ENCODE measurements at regions not wholly inside any gene's neighbourhood (a gene's known extent, or its start where the extent isn't known, plus 50 kb on each side); places are given as distances from the start of the nearest gene placed in this dataset.

DNA sequence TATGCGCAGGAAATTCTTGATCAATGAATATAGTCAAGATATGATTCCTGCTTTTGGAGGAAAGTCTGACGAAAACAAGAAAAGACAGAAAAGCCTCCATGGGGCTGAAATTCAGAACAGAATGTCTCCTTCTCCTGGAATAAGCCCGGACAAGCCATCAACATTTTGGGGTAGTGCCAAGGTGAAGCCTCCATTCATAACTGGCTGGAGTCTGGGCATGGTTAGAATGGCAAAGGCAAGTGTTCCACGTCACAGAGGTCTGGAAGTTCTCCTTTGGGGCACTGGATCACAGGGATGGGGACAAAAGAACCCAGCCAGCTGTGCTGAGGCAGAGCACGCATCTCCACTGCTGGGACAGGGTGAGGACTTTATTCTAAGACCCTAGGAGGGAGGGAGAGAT is 505.7 kb downstream of the CMPK2 start:
- DNase-seq, result no peak

DNA sequence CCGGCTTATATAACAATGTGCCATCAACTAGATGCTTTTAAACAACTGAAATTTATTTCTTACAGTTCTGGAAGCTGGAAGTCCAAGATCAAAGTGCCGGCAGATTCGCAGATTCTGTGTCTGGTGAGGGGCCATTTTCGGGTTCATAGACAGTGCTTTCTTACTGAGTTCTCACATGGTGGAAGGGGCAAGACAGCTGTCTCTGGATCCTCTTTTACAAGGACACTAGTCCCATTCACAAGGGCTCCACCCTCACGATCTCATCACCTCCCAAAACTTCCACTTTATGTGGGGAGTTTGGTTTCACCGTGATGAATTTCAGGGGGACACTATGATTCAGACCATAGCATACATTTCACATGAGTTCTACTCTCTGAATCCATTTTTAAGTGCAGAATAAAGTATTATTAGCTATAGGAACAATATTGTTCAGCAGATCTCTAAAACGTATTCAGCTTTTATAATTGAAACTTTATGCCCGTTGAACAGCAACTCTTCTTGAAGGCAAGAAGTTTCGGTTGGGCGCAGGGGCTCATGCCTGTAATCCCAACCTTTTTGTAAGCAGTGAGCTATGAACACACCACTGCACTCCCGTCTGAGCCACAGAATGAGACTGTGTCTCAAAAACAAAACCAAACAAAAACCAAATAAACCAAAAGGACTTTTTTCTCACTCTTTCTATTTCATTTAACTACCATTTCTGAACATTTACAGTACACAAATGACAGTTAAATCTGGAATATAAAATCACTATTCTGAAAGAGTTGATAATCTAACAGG is 502.8 kb downstream of the CMPK2 start:
- DNase-seq, result no peak

DNA sequence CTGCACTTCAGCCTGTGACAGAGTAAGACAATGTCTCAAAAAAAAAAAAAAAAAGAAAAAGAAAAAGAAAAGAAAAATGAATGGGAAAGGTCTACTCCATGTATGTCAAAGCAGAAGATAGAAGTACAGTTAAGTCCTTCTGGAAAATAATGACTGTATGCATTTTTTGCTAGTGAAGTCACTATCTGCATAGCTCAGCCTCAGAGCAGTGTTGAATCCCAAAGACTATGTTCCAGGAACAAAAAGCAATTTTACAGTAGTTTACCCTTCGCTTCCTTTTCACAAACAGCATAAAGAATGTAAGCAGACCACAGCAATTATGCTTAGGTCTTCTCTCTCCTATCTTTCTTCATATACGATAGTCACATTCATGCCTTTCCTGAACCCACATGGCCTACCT is 497.4 kb downstream of the CMPK2 start:
- no peak for DNase-seq

DNA sequence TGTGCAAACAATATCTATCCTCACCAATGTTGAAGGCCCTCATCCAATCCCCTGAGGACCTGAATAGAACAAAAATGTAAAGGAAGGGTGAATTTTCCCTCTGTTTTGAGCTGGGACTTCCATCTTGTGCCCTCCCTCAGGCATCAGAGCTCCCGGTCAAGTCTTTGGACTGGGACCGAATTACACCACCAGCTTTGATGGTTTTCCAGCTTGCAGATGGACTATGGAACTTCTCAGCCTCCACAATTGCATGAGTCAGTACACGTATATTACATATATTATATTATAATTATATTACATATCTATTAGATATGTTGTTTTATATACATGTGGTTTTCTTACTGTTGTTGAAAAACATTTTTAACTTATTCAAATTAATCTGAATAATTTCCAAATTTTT is 496.4 kb downstream of the CMPK2 start:
- DNase-seq, result no peak

DNA sequence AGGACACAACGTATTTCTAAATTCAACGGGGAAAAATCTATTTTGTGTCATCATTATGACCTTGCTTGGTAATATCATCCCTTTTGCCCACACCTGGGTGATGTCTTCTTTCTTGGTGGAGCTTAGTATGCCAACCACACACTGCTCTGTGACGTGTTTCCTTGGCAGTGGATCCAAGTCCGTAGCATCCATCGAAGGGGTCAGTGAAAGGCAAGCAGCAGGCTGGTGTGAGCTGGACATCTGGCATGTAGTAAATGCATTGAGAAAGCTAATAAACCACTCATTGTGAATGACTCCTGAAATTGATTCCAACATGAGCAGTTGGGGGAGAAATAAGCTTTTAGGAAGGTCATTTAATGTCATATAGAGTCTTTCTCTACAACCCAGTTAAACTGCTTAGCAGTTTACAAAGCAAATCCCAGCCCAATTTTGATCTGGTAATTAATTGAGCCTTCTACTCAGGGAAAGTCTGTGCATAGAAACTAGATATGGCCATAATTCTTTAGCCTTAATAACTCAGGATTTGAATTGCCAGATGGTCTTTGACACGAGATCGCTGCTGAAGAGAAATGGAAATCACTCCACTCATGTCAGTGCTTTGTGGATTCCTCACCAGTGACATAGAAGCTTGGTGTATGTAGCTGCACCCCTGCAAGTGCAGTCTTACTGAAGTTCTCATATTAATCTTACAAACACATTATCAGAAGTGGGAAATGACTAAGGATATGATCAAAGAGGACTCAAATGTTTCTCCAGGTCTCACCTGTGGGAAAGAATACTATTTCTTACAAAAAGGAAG is 494.8 kb downstream of the CMPK2 start:
- DNase-seq, result no peak

DNA sequence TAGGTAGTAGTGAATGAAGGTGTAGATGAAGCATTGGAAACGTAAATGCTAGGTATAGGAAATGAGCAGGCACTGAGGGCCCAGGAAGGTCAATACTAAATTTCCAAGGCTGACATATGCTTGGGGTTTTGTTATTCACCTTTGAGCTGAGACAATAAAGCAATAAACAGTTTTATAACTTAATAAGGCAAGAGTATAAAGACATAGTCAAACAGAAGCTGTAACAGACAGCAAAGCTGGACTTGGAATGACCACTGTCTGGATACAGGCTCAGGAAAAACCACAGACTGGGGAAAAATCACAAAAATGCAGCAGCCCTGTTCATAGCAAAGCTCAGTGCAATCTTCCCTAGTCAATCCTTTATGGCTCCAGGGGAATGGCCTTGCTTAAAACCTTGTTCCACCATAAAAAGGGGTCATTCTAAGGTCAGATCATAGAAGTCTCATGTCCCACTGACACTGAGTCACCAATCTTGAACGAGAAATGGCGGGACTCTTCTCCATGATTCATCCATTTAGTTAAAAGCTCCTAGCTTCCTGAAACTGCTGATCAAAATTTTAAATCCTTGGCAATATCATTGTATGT is 493.3 kb downstream of the CMPK2 start:
- DNase-seq, result no peak

DNA sequence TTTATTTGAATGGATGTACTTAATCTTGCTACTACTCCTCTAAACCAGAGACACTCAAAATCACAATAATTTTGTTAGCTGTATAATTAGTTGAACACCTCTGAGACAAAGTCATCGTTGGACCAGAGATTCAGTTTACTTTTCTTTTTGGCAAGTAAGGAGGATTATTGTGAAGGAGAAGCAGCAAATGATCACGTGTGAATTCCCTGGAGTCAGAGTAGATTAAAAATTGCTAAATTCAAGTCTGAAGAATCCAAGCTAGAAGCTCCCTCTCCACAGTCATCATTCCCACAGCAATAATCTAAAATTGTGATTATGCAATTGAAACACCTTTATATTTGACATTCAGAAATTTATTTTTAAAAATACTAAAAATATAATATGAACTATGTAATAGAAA is 484.4 kb downstream of the CMPK2 start:
- DNase-seq, result no peak

DNA sequence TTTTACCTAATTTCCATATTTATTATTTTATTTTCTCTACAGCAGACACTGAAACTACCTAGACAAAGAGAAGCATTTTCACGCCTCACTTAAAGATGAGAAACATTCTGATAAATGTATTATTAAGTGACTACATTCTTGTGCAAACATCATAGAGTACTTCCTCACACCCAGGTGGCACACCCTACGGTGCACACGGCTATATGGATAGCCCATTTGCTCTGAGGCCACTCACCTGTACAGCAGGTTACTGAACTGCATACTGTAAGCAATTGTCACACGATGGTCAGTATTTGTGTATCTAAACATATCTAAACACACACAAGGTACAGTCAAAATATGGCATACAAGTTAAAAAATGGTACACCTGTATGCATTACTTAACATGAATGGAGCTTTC is 481.4 kb downstream of the CMPK2 start:
- no peak for DNase-seq

DNA sequence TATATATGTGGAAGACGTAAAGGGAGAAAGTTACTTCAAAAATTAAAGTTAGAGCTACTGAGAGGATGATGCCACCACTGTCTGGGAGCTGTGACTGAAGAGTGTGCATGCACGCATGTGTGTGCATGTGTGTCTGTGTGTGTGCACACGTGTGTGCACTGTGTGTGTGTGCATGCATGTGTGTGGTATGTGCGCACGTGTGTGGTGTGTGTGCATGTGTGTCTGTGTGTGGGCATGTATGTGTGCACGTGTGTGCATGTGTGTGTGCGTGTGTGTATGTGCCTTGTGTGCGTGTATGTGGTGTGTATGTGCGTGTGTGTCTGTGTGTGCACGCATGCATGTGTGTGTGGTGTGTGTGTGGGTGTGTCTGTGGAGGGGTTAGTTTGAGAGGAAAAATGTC is 473.4 kb downstream of the CMPK2 start:
- no peak for DNase-seq

DNA sequence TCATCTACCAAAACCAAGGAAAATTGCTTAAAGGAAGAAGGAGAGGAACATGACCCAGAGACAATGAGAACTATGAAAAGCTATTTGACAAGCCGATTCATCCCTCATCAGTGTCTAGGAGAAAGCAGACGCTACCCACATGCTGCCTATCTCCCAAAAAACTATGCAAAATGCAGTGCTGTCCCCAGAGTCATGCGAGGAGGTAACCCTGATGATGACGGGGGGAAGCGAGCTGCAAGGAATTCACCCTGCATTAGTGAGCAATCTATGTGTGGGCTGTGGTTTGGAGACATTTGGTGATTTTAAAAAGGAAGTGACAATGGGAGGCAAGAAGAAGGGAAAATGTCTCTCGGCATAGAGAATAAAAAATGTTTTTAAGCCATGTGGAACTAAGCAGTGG is 472.7 kb downstream of the CMPK2 start:
- DNase-seq, result no peak

DNA sequence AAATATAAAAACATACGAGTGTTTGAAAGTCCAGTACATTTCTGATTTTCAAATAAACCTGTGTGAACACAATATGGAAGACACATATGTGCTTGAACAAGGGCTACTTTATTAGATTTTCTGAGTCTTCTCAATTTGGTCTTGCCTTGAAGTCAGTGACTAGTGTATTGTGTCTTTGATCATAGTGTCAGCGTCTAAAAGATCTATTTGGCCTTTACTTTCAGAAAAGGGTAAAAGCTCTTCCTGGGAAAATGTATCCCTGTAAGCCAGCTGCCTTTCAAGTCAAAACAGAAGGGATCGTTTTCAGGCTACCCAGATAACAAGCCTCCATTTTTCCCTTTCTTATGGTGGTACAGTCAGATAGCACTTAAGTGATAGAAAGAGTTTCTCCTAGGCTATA is 471.9 kb downstream of the CMPK2 start:
- no peak for DNase-seq

DNA sequence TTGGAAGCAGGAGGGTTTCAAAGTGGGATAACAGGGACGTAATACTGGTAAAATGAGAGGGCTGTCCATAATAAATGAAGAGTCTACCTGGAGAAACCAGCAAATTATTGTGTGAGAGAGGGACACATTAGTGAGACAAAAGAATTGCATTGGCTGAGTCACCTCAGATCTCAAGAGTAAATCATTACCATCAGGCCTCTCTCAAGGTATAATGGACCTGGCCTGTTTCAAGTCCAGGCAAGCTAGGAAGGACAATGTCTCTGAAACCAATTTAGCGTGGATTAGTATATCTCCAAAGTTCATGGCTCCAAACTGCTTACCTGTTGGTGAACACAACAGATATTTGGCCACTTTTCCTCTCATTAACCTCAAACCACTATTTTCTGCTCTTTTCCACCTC is 471.4 kb downstream of the CMPK2 start:
- no peak for DNase-seq

DNA sequence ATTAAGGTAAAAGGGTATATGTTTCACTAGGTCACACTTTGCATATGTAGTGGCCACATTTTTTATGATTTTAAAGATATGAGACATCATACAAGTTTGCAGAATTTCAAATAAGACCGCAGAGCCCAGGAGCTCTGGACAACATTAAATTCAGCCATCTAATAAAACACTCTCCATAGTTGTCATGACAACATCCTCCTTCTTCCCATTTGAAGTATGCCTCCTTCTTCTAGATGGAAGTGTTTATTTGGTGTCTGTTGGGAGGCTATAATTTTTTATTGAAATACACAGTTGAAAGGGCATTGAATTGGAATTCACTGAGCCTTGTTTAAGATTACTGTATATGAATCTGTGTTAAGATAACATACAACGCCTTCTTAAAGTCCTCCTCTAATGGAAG is 467.3 kb downstream of the CMPK2 start:
- no peak for DNase-seq

DNA sequence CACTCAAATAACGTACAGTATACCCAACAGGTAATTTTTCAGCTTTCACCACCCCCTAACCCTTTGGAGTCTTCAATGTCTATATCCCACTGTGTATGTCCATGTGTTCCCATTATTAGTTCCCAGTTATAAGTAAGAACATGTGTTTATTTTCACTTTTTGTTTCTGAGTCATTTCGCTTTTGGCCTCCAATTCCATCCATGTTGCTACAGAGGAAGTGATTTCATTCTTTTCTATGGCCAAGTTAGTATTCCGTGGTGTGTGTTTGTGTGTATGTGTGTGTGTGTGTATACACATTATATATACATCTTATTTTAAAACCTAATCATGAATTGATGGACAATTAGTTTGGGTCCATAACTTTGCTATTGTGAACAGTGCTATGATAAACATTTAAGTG is 464.4 kb downstream of the CMPK2 start:
- DNase-seq, result no peak

DNA sequence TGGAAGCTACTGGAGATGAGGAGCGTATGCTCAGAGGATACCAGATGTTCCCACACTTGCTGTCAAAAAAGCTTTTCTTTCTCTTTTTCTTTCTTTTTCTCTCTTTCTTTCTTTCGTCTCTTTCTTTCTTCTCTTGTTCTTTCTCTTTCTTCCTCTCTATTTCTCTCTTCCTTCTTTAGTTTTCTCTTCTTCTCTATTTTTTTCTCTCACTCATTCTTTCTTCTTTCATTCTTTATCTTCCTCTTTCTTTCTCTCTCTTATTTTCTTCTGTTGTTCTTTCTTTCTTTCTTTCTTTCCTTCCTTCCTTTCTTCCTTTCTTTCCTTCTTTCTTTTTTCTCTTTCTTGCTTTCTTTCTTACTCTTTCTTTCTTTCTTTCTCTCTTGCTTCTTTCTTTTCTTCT is 457.6 kb downstream of the CMPK2 start:
- no peak for DNase-seq

DNA sequence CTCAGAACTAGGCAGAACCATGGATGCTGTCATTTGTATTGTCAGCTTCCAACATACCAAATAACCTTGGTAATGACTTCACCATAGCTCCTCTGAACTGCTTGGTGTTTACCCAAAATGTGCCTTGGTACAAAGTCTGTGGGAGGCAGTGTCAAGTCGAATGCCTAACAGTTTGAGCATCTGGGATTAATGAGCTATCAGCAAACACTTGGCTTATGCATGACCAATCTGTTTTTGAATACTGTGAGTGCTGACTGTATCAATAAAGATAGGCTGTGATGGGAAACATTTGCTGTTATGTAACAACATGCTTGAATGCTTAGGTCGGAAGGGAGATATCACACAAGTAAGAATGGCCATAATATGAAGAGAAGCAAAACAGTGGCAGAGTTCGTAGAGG is 455.4 kb downstream of the CMPK2 start:
- no peak for DNase-seq

DNA sequence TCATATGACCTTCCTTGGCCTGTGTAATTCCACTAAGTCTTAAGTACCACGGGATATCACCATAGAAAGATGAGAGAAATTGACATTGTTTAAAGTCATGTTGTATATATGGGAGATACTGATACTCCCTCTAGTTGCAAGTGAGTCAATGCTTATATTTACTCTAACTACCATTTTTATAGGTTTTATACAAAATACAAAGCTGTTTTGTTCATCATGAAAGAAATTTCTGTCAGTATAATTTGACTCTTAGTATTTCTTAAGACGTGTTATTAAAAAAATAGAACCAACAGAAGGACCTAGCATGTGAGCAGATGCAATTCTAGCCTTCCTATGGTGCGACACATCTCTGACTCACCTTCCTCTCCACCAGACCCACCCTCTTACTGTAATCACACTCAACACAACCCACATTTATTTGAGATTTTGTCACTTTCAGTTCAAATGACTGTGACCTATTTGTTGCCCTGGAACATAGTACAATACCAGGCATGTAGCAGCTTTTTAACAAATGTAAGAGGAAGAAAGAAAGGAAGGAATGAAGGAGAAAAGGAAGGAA is 453.1 kb downstream of the CMPK2 start:
- no peak for DNase-seq

DNA sequence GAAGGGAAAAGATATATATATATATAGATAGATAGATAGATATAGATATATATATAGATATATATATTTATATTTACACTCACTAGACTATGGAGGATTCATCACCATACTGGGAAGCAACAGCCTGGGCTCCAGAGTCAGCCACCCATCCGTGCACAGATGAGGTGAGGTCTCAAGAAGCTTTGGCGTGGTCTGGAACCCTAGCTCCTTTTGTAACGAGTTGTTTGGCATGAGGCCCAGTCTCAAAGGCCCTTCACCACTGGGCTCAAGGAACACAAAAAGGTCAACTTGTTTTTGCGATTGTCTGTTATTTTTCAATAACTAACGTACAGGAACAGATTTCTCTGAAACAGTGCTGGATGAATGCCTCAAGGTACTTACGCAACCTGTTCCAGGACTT is 448.7 kb downstream of the CMPK2 start:
- DNase-seq, result no peak

DNA sequence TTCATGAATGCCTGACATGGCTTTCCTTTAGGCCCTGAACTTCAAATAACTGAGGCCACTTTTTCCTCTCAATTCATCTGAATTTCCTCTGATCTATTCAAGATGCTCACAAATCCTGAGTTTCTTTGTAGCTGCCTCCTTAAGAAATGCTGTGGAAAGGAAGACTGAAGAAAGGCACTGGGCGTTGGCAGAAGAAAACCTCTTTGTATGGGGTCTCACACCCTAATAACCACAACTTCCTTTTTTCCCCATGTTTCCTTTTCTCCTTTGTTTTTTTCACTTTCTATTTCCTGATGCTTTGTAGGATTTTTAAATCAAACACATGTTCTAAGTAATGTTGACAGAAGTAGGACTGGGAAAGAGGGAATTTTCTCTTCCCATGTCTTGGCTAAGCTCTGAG is 447.4 kb downstream of the CMPK2 start:
- DNase-seq, result no peak

DNA sequence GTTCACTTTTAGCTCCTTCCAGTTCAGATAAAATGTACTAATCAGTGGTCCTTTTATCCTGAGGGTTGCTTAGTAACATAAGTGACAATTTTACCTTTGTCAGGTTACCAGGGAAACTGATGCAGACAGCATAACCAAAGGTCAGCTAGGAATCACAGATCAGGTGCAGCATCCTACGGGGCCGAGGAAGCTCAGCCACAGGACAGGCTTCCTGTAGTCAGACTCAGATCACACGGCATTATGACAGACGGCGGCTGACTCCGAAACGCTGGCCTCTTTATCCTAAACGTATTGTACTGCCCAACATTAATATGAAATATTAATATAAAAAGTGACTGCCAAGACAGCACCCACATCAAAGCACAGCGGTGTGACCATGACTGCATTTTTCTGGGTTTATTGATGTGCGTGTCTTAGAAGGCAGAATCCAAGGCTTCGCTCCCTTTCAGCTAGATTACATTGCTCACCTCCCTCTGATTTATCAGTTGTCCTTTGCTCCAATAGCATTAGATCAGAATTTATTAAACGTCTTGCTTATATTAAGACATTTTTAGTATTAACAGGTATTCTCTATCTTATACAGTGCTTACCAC is 444.5 kb downstream of the CMPK2 start:
- DNase-seq, result no peak

DNA sequence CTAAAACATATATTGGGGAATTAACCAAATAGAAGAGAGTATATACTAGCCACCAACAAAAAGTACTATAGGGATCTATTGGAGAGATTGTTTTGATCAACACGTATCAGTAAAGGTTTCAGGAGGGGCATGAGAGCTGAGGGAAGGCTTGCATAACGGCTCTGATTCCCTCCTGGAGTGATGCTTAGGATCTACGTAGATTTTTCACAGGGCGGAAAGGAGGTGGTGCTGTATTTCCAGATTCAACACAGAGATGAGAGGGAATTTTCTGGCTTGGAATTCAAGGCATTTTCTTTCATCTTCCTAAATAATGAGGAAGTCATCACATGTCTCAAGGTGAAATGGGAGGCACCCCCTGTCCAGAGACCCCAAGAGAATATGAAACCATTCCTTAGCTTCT is 443.8 kb downstream of the CMPK2 start:
- DNase-seq, result no peak

DNA sequence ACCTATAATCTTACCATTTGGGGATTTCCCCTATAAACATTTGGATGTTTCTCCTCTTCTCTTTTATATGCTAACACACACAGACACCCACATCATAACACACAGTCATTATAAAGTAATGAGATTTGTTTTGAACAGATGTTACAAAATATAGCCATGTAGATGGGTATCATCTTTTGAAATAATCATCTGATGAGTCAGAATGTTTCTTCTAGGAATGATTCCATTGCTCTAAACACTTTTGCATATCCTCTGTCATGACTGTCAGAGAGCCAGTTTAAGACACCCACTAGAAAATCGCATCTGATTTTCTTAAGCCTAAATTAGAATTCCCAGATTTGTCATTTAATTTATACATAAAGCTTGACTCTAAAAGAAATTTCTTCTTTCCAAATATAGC is 442.6 kb downstream of the CMPK2 start:
- DNase-seq, result no peak

DNA sequence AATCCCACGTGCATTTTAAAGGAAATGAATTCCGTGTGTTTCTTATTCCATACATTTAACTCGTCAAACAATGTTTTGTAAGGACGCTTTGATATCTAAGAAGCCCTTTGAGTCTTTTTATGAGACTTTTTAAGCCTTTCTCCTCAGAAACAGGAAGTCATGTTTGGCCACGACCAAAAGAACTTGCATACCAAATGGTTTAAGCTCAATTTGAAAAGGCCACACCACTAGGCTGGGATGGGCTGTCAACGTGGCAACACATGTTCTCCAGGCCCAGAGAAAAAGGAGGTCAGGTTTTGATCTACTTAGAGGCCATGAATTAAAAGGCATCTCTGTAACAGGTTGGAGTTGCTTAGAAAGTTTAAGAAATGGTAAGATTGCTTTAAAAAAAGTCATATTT is 441.8 kb downstream of the CMPK2 start:
- DNase-seq, result no peak

DNA sequence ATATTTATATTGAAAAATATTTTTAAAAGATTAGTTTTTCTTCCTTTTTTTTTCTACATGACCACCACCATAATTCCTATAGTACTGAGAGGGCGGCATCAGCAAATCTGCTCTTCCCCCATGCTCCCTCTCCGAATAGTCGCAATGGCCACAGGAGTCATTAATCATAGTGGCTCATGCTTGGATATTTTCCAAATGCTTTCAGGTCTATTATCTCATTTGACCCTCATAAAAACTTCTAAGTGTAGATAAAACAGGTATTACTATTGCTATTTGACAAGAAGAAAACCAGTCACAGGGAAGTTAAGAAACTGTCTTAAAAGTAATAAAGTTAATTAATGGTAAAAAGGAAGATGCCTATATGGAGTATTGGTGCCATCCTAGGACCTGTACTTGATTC is 440.7 kb downstream of the CMPK2 start:
- no peak for DNase-seq
